ENCODE measurements at regions not wholly inside any gene's neighbourhood (a gene's known extent, or its start where the extent isn't known, plus 50 kb on each side); places are given as distances from the start of the nearest gene placed in this dataset.

- no peaks in the 10 kb centered on the region for H3K36me3 ChIP-seq (ENCODE audit: insufficient read depth, low read length)
- no peak overlapping the region for H3K9ac ChIP-seq (ENCODE audit: low read length)
- H3K79me2 ChIP-seq (replicated peaks; ENCODE audit: insufficient read depth, low read length), result no peaks in the 10 kb centered on the region
- H3K27me3 ChIP-seq (ENCODE audit: insufficient read depth, low read depth, low read length), result no peaks in the 10 kb centered on the region
- H4K20me1 ChIP-seq (ENCODE audit: insufficient read depth), result no peaks in the 10 kb centered on the region
- H2AFZ ChIP-seq (ENCODE audit: low read depth, low read length), result no peak overlapping the region
- H3K4me2 ChIP-seq (ENCODE audit: low read length), result no peak overlapping the region
- H3K9me3 ChIP-seq (ENCODE audit: low read length), result no peaks in the 10 kb centered on the region
- no peaks in the 10 kb centered on the region for H3K9me2 ChIP-seq (ENCODE audit: insufficient read depth, low read length)
- TF ChIP-seq, protein P1, sequence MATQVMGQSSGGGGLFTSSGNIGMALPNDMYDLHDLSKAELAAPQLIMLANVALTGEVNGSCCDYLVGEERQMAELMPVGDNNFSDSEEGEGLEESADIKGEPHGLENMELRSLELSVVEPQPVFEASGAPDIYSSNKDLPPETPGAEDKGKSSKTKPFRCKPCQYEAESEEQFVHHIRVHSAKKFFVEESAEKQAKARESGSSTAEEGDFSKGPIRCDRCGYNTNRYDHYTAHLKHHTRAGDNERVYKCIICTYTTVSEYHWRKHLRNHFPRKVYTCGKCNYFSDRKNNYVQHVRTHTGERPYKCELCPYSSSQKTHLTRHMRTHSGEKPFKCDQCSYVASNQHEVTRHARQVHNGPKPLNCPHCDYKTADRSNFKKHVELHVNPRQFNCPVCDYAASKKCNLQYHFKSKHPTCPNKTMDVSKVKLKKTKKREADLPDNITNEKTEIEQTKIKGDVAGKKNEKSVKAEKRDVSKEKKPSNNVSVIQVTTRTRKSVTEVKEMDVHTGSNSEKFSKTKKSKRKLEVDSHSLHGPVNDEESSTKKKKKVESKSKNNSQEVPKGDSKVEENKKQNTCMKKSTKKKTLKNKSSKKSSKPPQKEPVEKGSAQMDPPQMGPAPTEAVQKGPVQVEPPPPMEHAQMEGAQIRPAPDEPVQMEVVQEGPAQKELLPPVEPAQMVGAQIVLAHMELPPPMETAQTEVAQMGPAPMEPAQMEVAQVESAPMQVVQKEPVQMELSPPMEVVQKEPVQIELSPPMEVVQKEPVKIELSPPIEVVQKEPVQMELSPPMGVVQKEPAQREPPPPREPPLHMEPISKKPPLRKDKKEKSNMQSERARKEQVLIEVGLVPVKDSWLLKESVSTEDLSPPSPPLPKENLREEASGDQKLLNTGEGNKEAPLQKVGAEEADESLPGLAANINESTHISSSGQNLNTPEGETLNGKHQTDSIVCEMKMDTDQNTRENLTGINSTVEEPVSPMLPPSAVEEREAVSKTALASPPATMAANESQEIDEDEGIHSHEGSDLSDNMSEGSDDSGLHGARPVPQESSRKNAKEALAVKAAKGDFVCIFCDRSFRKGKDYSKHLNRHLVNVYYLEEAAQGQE (IDR thresholded peaks at IDR 0.05; ENCODE audit: borderline replicate concordance), result no peak
- TF ChIP-seq EP300 (conservative IDR thresholded peaks at IDR 0.05; ENCODE audit: poor library complexity, severe bottlenecking) (no peak), POLR2AphosphoS5 (IDR thresholded peaks at IDR 0.05) (no peak), SMC3 (conservative IDR thresholded peaks at IDR 0.05; ENCODE audit: poor library complexity) (no peak)
- no peaks in the 10 kb centered on the region for H3F3A ChIP-seq (ENCODE audit: insufficient read depth, low read length, poor library complexity, severe bottlenecking)
- no peak overlapping the region for H3K4me3 ChIP-seq (ENCODE audit: low read length)
- H3K27ac ChIP-seq (ENCODE audit: low read length), result no peak overlapping the region
Observed at GRCh38 chr14:101216366-101217079, 313.0 kb upstream of the RTL1 start.

GRCh38 chr14:101217080-101217463 lies 313.6 kb upstream of the RTL1 start:
- Histone ChIP-seq H2AFZ (ENCODE audit: low read depth, low read length) (no peak overlapping the region), H3K27me3 (ENCODE audit: insufficient read depth, low read depth, low read length) (no peaks in the 10 kb centered on the region), H4K20me1 (ENCODE audit: insufficient read depth) (no peaks in the 10 kb centered on the region), H3K9me3 (ENCODE audit: low read length) (no peaks in the 10 kb centered on the region), H3K9me2 (ENCODE audit: insufficient read depth, low read length) (no peaks in the 10 kb centered on the region), H3K79me2 (replicated peaks; ENCODE audit: insufficient read depth, low read length) (no peaks in the 10 kb centered on the region), H3K27ac (ENCODE audit: low read length) (no peak overlapping the region), H3K4me3 (ENCODE audit: low read length) (no peak overlapping the region), H3K9ac (ENCODE audit: low read length) (no peak overlapping the region), H3K4me2 (ENCODE audit: low read length) (no peak overlapping the region), H3F3A (ENCODE audit: insufficient read depth, low read length, poor library complexity, severe bottlenecking) (no peaks in the 10 kb centered on the region), H3K36me3 (ENCODE audit: insufficient read depth, low read length) (no peaks in the 10 kb centered on the region)
- TF ChIP-seq, protein P1 (IDR thresholded peaks at IDR 0.05; ENCODE audit: borderline replicate concordance), result no peak
- TF ChIP-seq TAF1 (IDR thresholded peaks at IDR 0.05; ENCODE audit: low read depth) (no peak), MXI1 (conservative IDR thresholded peaks at IDR 0.05; ENCODE audit: poor library complexity, severe bottlenecking) (no peak)

All from neural cell (in vitro differentiated cells).